22Rv1 (cell line): ENCODE measurements at regions not wholly inside any gene's neighbourhood (a gene's known extent, or its start where the extent isn't known, plus 50 kb on each side); places are given as distances from the start of the nearest gene placed in this dataset.

Experiments
- ZFX ChIP-seq: fragments of 450-650 bp; IDR thresholded peaks from 2 replicates; pipeline ENCODE4 v1.6.1; 2017; ENCODE audit warnings: antibody characterized with exemption, borderline replicate concordance
- TF ChIP-seq, protein P1 (sequence below): fragments of 450-650 bp; IDR thresholded peaks from 2 replicates; pipeline ENCODE4 v1.5.1; 2017; ENCODE audit warnings: mild to moderate bottlenecking

DNA sequence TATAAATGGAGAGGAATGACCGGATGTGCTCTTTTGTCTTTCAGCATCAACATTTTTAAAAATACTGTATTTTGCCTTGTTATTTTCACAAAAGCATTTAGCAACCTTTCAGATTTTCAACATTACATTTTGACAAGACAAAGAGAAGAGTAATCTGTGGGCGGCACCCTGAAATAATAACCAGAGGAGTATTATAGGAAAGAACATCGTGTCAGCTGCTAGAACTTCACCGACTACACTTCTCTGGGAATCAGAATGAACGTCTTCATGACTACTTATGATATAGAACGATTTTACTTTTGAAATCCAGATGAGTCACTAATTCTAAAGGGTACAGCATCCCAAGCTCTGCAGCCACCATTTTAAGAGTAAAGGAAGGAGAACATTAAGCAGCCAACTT, 531.5 kb upstream of the FRG1 start:
- TF ChIP-seq, protein P1, sequence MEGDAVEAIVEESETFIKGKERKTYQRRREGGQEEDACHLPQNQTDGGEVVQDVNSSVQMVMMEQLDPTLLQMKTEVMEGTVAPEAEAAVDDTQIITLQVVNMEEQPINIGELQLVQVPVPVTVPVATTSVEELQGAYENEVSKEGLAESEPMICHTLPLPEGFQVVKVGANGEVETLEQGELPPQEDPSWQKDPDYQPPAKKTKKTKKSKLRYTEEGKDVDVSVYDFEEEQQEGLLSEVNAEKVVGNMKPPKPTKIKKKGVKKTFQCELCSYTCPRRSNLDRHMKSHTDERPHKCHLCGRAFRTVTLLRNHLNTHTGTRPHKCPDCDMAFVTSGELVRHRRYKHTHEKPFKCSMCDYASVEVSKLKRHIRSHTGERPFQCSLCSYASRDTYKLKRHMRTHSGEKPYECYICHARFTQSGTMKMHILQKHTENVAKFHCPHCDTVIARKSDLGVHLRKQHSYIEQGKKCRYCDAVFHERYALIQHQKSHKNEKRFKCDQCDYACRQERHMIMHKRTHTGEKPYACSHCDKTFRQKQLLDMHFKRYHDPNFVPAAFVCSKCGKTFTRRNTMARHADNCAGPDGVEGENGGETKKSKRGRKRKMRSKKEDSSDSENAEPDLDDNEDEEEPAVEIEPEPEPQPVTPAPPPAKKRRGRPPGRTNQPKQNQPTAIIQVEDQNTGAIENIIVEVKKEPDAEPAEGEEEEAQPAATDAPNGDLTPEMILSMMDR, result no peak
- no peak for TF ChIP-seq ZFX
